ENCODE measurements at regions not wholly inside any gene's neighbourhood (a gene's known extent, or its start where the extent isn't known, plus 50 kb on each side); places are given as distances from the start of the nearest gene placed in this dataset.

- TF ChIP-seq PPARA (CRISPR knock-in tag; IDR thresholded peaks at IDR 0.05; ENCODE audit: borderline replicate concordance) = no peak
- TF ChIP-seq GLIS3 (CRISPR knock-in tag; IDR thresholded peaks at IDR 0.05) = no peak
- TF ChIP-seq, protein P1, sequence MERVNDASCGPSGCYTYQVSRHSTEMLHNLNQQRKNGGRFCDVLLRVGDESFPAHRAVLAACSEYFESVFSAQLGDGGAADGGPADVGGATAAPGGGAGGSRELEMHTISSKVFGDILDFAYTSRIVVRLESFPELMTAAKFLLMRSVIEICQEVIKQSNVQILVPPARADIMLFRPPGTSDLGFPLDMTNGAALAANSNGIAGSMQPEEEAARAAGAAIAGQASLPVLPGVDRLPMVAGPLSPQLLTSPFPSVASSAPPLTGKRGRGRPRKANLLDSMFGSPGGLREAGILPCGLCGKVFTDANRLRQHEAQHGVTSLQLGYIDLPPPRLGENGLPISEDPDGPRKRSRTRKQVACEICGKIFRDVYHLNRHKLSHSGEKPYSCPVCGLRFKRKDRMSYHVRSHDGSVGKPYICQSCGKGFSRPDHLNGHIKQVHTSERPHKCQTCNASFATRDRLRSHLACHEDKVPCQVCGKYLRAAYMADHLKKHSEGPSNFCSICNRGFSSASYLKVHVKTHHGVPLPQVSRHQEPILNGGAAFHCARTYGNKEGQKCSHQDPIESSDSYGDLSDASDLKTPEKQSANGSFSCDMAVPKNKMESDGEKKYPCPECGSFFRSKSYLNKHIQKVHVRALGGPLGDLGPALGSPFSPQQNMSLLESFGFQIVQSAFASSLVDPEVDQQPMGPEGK (CRISPR knock-in tag; IDR thresholded peaks at IDR 0.05; ENCODE audit: borderline replicate concordance) = no peak
- TF ChIP-seq SNAI2 (CRISPR knock-in tag; IDR thresholded peaks at IDR 0.05) = no peak
- no peak for TF ChIP-seq TOX (CRISPR knock-in tag; IDR thresholded peaks at IDR 0.05; ENCODE audit: borderline replicate concordance)
- TF ChIP-seq ZFP30 (CRISPR knock-in tag; IDR thresholded peaks at IDR 0.05) = no peak
- TF ChIP-seq TCF4 (CRISPR knock-in tag; IDR thresholded peaks at IDR 0.05; ENCODE audit: borderline replicate concordance) = no peak
- TF ChIP-seq ZNF70 (CRISPR knock-in tag; IDR thresholded peaks at IDR 0.05) = no peak
- no peak for TF ChIP-seq ESRRG (CRISPR knock-in tag; IDR thresholded peaks at IDR 0.05)
- TF ChIP-seq BACH2 (CRISPR knock-in tag; IDR thresholded peaks at IDR 0.05; ENCODE audit: borderline replicate concordance) = no peak
- TF ChIP-seq ISL1 (CRISPR knock-in tag; IDR thresholded peaks at IDR 0.05) = no peak
- no peak for TF ChIP-seq CSDC2 (CRISPR knock-in tag; IDR thresholded peaks at IDR 0.05)
- TF ChIP-seq OSR1 (CRISPR knock-in tag; IDR thresholded peaks at IDR 0.05) = no peak
- TF ChIP-seq, protein P2, sequence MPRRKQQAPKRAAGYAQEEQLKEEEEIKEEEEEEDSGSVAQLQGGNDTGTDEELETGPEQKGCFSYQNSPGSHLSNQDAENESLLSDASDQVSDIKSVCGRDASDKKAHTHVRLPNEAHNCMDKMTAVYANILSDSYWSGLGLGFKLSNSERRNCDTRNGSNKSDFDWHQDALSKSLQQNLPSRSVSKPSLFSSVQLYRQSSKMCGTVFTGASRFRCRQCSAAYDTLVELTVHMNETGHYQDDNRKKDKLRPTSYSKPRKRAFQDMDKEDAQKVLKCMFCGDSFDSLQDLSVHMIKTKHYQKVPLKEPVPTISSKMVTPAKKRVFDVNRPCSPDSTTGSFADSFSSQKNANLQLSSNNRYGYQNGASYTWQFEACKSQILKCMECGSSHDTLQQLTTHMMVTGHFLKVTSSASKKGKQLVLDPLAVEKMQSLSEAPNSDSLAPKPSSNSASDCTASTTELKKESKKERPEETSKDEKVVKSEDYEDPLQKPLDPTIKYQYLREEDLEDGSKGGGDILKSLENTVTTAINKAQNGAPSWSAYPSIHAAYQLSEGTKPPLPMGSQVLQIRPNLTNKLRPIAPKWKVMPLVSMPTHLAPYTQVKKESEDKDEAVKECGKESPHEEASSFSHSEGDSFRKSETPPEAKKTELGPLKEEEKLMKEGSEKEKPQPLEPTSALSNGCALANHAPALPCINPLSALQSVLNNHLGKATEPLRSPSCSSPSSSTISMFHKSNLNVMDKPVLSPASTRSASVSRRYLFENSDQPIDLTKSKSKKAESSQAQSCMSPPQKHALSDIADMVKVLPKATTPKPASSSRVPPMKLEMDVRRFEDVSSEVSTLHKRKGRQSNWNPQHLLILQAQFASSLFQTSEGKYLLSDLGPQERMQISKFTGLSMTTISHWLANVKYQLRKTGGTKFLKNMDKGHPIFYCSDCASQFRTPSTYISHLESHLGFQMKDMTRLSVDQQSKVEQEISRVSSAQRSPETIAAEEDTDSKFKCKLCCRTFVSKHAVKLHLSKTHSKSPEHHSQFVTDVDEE (CRISPR knock-in tag; IDR thresholded peaks at IDR 0.05) = no peak
- TF ChIP-seq ARNTL (CRISPR knock-in tag; IDR thresholded peaks at IDR 0.05; ENCODE audit: borderline replicate concordance, low read depth) = no peak
- no peak for TF ChIP-seq ZC3H10 (CRISPR knock-in tag; IDR thresholded peaks at IDR 0.05)
- ATAC-seq = no peak
Observed at GRCh38 chr22:27192135-27192829, 534.9 kb downstream of the MIAT start.

DNA sequence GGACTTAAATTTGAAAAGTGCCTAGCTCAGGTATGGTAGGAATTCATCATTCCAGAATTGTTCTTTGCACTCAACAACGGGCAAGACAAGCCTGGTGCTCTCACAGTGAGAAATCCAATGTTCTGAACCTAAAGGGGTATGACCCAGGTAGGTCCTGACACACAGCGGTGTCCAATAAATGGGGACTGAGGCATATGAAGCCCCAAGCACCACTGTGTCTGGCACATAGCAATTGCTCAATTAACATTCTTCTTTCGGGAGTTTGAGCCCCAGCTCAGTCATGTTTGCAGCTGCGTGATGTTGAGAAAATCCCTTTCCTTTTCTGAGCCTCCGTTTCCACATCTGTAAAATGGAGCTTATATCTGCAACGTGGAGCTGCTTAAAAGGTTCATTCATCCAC lies 535.8 kb downstream of the MIAT start:
- TF ChIP-seq, protein P1 (CRISPR knock-in tag; IDR thresholded peaks at IDR 0.05; ENCODE audit: borderline replicate concordance) = no peak
- TF ChIP-seq, protein P2 (CRISPR knock-in tag; IDR thresholded peaks at IDR 0.05) = no peak
- TF ChIP-seq RARB (CRISPR knock-in tag; IDR thresholded peaks at IDR 0.05) = no peak
- TF ChIP-seq BACH2 (CRISPR knock-in tag; IDR thresholded peaks at IDR 0.05; ENCODE audit: borderline replicate concordance) = no peak
- no peak for TF ChIP-seq ISL1 (CRISPR knock-in tag; IDR thresholded peaks at IDR 0.05)
- TF ChIP-seq TCF4 (CRISPR knock-in tag; IDR thresholded peaks at IDR 0.05; ENCODE audit: borderline replicate concordance) = no peak
- TF ChIP-seq, protein P3, sequence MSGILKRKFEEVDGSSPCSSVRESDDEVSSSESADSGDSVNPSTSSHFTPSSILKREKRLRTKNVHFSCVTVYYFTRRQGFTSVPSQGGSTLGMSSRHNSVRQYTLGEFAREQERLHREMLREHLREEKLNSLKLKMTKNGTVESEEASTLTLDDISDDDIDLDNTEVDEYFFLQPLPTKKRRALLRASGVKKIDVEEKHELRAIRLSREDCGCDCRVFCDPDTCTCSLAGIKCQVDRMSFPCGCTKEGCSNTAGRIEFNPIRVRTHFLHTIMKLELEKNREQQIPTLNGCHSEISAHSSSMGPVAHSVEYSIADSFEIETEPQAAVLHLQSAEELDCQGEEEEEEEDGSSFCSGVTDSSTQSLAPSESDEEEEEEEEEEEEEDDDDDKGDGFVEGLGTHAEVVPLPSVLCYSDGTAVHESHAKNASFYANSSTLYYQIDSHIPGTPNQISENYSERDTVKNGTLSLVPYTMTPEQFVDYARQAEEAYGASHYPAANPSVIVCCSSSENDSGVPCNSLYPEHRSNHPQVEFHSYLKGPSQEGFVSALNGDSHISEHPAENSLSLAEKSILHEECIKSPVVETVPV (CRISPR knock-in tag; IDR thresholded peaks at IDR 0.05) = no peak
- no peak for TF ChIP-seq ESRRG (CRISPR knock-in tag; IDR thresholded peaks at IDR 0.05)
- no peak for ATAC-seq

GRCh38 chr22:27193636-27194035 lies 536.2 kb downstream of the MIAT start:
- TF ChIP-seq ESRRG (CRISPR knock-in tag; IDR thresholded peaks at IDR 0.05) (no peak), ARNTL (CRISPR knock-in tag; IDR thresholded peaks at IDR 0.05; ENCODE audit: borderline replicate concordance, low read depth) (no peak), ISL1 (CRISPR knock-in tag; IDR thresholded peaks at IDR 0.05) (no peak), ZFP3 (CRISPR knock-in tag; IDR thresholded peaks at IDR 0.05) (no peak), GLIS3 (CRISPR knock-in tag; IDR thresholded peaks at IDR 0.05) (no peak), CSDC2 (CRISPR knock-in tag; IDR thresholded peaks at IDR 0.05) (no peak)
- TF ChIP-seq, protein P4, sequence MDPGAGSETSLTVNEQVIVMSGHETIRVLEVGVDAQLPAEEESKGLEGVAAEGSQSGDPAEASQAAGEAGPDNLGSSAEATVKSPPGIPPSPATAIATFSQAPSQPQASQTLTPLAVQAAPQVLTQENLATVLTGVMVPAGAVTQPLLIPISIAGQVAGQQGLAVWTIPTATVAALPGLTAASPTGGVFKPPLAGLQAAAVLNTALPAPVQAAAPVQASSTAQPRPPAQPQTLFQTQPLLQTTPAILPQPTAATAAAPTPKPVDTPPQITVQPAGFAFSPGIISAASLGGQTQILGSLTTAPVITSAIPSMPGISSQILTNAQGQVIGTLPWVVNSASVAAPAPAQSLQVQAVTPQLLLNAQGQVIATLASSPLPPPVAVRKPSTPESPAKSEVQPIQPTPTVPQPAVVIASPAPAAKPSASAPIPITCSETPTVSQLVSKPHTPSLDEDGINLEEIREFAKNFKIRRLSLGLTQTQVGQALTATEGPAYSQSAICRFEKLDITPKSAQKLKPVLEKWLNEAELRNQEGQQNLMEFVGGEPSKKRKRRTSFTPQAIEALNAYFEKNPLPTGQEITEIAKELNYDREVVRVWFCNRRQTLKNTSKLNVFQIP (CRISPR knock-in tag; IDR thresholded peaks at IDR 0.05; ENCODE audit: borderline replicate concordance, low read depth) = no peak
- TF ChIP-seq, protein P3 (CRISPR knock-in tag; IDR thresholded peaks at IDR 0.05) = no peak
- TF ChIP-seq, protein P5, sequence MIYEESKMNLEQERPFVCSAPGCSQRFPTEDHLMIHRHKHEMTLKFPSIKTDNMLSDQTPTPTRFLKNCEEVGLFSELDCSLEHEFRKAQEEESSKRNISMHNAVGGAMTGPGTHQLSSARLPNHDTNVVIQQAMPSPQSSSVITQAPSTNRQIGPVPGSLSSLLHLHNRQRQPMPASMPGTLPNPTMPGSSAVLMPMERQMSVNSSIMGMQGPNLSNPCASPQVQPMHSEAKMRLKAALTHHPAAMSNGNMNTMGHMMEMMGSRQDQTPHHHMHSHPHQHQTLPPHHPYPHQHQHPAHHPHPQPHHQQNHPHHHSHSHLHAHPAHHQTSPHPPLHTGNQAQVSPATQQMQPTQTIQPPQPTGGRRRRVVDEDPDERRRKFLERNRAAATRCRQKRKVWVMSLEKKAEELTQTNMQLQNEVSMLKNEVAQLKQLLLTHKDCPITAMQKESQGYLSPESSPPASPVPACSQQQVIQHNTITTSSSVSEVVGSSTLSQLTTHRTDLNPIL (CRISPR knock-in tag; IDR thresholded peaks at IDR 0.05; ENCODE audit: low read depth) = no peak
- no peak for ATAC-seq
